ENCODE measurements at regions not wholly inside any gene's neighbourhood (a gene's known extent, or its start where the extent isn't known, plus 50 kb on each side); places are given as distances from the start of the nearest gene placed in this dataset.
A peak's percentile ranks its signal among the peaks of the same experiment; 100 is the strongest.

GRCh38 chr3:194070220-194070633 is 65.7 kb upstream of the HES1 start:
- Histone ChIP-seq H3K36me3 (no peaks in the 10 kb centered on the region), H3K9me3 (peaks cover 0 to 16% (median 0%) of the 10 kb centered on the region in 4 donors), H3K4me1 (peaks cover 0 to 25% (median 9%) of the 10 kb centered on the region in 4 donors), H3K27ac (peak overlapping the region in 3 of 4 donors; percentile 64 to 82 (median 77)), H3K4me3 (peak overlapping the region in 3 of 4 donors; percentile 33 to 66 (median 57)), H3K27me3 (no peaks in the 10 kb centered on the region)
- no peak for DNase-seq (ENCODE audit: low spot score in 2 of 2)
- TF ChIP-seq POLR2A (IDR thresholded peaks at IDR 0.05) (no peak), EP300 (IDR thresholded peaks at IDR 0.05) (no peak), CTCF (IDR thresholded peaks at IDR 0.05) (no peak)
- 69 to 78% methylated on average over 10 to 15 of the region's 15 CpGs for WGBS, 2 donors

- Histone ChIP-seq H3K9me3 (peaks cover 0 to 16% (median 0%) of the 10 kb centered on the region in 4 donors), H3K27me3 (no peaks in the 10 kb centered on the region), H3K36me3 (no peaks in the 10 kb centered on the region), H3K4me1 (peaks cover 0 to 25% (median 9%) of the 10 kb centered on the region in 4 donors), H3K4me3 (peak overlapping the region; percentile 33 to 66 (median 58)), H3K27ac (peak overlapping the region in 3 of 4 donors; percentile 64 to 82 (median 77))
- 1 to 11% methylated on average over 7 to 24 of the region's 84 CpGs for WGBS, 2 donors
- DNase-seq (ENCODE audit: low spot score in 2 of 2), result peak; percentile 37 to 51
- no peak for TF ChIP-seq CTCF (IDR thresholded peaks at IDR 0.05)
- no peak for TF ChIP-seq POLR2A (IDR thresholded peaks at IDR 0.05)
- no peak for TF ChIP-seq EP300 (IDR thresholded peaks at IDR 0.05)
Measured at GRCh38 chr3:194070634-194071409, 65.1 kb upstream of the HES1 start.

- peak overlapping the region in 2 of 4 donors; percentile 34 to 82 for H3K27ac ChIP-seq
- TF ChIP-seq EP300 (IDR thresholded peaks at IDR 0.05) (no peak), POLR2A (IDR thresholded peaks at IDR 0.05) (no peak), CTCF (IDR thresholded peaks at IDR 0.05) (no peak)
- DNase-seq (ENCODE audit: low spot score in 2 of 2), result no peak
- no peak overlapping the region for H3K4me3 ChIP-seq
- peaks cover 0 to 25% (median 9%) of the 10 kb centered on the region in 4 donors for H3K4me1 ChIP-seq
- 70 to 81% methylated on average over 9 of the region's 9 CpGs for WGBS, 2 donors
- H3K9me3 ChIP-seq, result peaks cover 0 to 16% (median 0%) of the 10 kb centered on the region in 4 donors
- no peaks in the 10 kb centered on the region for H3K27me3 ChIP-seq
- no peaks in the 10 kb centered on the region for H3K36me3 ChIP-seq
Measured at GRCh38 chr3:194072097-194072428, 63.9 kb upstream of the HES1 start.

- Histone ChIP-seq H3K4me1 (peaks cover 0 to 25% (median 9%) of the 10 kb centered on the region in 4 donors), H3K36me3 (no peaks in the 10 kb centered on the region), H3K27me3 (no peaks in the 10 kb centered on the region), H3K4me3 (no peak overlapping the region), H3K9me3 (peaks cover 0 to 12% (median 0%) of the 10 kb centered on the region in 4 donors), H3K27ac (peak overlapping the region in 1 of 4 donors; percentile 34)
- TF ChIP-seq EP300 (IDR thresholded peaks at IDR 0.05) (no peak), CTCF (IDR thresholded peaks at IDR 0.05) (no peak), POLR2A (IDR thresholded peaks at IDR 0.05) (no peak)
- 95 to 100% methylated on average over 4 of the region's 4 CpGs for WGBS, 2 donors
- no peak for DNase-seq (ENCODE audit: low spot score in 2 of 2)
Measured at GRCh38 chr3:194072691-194073279, 63.2 kb upstream of the HES1 start.

GRCh38 chr3:194073926-194074325 is 62.0 kb upstream of the HES1 start:
- DNase-seq (ENCODE audit: low spot score in 2 of 2), result no peak
- H3K4me1 ChIP-seq, result peaks cover 0 to 25% (median 9%) of the 10 kb centered on the region in 4 donors
- no peak overlapping the region for H3K4me3 ChIP-seq
- H3K9me3 ChIP-seq, result peaks cover 0 to 8% (median 0%) of the 10 kb centered on the region in 4 donors
- TF ChIP-seq EP300 (IDR thresholded peaks at IDR 0.05) (no peak), CTCF (IDR thresholded peaks at IDR 0.05) (no peak), POLR2A (IDR thresholded peaks at IDR 0.05) (no peak)
- WGBS, 2 donors, result 74 to 77% methylated on average over 1 of the region's 1 CpG
- H3K27me3 ChIP-seq, result no peaks in the 10 kb centered on the region
- no peak overlapping the region for H3K27ac ChIP-seq
- H3K36me3 ChIP-seq, result no peaks in the 10 kb centered on the region
